ENCODE measurements at regions not wholly inside any gene's neighbourhood (a gene's known extent, or its start where the extent isn't known, plus 50 kb on each side); places are given as distances from the start of the nearest gene placed in this dataset.

DNA sequence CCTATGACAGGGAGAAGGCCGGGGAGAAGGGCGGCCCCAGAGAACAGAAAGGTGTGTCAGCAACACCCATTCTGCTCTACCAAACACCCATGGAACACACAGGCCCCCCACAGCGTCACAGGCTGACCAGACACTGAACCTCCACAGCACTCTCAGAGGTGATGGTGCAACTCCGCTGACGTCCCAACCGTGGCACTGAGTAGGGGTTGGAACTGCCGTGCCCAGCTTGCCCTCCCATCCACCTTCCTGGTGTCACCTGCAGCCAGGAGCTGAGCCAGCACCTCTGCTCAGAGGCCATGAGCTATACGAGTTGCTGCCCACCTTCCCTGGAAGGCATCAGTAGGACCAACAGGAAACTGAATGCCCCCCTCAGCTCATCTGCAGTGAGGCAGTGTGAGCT lies 412.9 kb upstream of the SALL3 start:
- Histone ChIP-seq H3K4me1 (no peaks in the 10 kb centered on the region), H3K27ac (no peak overlapping the region), H3K9me3 (peaks cover 0 to 19% (median 3%) of the 10 kb centered on the region in 4 donors), H3K36me3 (no peaks in the 10 kb centered on the region), H3K4me3 (no peak overlapping the region), H3K27me3 (peaks cover 0 to 8% (median 0%) of the 10 kb centered on the region in 3 donors)
- 82 to 93% (median 88%) methylated on average over 2 to 8 of the region's 8 CpGs for WGBS, 5 donors
- intact Hi-C loops (cut with DNase I; ENCODE audit: low total_unique reads): no loop called here
- TF ChIP-seq POLR2AphosphoS5 (IDR thresholded peaks at IDR 0.05) (no peak), POLR2A (IDR thresholded peaks at IDR 0.05) (no peak), EP300 (IDR thresholded peaks at IDR 0.05) (no peak)
- TF ChIP-seq, protein P1, sequence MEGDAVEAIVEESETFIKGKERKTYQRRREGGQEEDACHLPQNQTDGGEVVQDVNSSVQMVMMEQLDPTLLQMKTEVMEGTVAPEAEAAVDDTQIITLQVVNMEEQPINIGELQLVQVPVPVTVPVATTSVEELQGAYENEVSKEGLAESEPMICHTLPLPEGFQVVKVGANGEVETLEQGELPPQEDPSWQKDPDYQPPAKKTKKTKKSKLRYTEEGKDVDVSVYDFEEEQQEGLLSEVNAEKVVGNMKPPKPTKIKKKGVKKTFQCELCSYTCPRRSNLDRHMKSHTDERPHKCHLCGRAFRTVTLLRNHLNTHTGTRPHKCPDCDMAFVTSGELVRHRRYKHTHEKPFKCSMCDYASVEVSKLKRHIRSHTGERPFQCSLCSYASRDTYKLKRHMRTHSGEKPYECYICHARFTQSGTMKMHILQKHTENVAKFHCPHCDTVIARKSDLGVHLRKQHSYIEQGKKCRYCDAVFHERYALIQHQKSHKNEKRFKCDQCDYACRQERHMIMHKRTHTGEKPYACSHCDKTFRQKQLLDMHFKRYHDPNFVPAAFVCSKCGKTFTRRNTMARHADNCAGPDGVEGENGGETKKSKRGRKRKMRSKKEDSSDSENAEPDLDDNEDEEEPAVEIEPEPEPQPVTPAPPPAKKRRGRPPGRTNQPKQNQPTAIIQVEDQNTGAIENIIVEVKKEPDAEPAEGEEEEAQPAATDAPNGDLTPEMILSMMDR (IDR thresholded peaks at IDR 0.05): no peak
- no peak for DNase-seq

DNA sequence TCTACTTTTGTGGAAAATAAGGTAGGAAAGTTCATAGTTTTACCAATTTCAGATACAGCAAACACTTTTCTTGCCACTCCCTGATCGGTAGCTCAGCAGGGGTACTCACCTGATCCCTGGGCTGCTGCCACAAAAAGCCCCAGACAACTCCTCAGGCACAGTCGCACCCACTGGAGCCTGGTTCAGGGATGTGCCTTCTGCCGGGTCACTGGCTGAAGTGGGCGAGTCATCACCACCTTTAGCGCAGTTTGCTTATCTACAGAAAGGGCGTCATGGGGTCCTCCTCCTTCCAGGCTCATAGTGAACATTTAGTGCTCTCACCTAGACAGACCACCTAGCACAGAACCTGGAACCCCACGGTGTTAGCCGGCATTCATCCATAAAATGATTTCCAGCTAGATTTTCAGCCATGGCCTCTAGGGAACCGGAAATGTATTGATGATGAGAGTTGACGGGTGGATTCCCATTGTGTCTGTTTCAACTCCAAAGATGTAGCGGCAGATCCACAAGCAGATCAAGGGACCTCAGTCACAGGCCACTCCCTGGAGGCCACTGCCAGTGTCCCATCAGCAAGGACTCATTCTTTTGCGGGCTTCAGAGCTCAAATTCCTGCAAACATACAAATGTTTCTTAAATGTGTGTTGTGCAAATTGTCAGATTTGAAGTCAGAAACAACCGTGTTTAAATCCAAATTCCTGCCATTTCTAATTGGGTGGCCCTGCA lies 408.4 kb upstream of the SALL3 start:
- no peaks in the 10 kb centered on the region for H3K4me1 ChIP-seq
- intact Hi-C loops (cut with DNase I; ENCODE audit: low total_unique reads): loop anchor here (5.0 kb wide), 1 partner anchor 51 kb away; no protein-coding TSS in a partner anchor
- no peaks in the 10 kb centered on the region for H3K36me3 ChIP-seq
- WGBS, 5 donors: 91 to 94% (median 93%) methylated on average over 13 of the region's 13 CpGs
- no peak overlapping the region for H3K27ac ChIP-seq
- DNase-seq: no peak
- H3K4me3 ChIP-seq: no peak overlapping the region
- peaks cover 0 to 55% (median 30%) of the 10 kb centered on the region in 4 donors for H3K9me3 ChIP-seq
- TF ChIP-seq POLR2A (IDR thresholded peaks at IDR 0.05): no peak
- TF ChIP-seq EP300 (IDR thresholded peaks at IDR 0.05): no peak
- TF ChIP-seq, protein P1 (IDR thresholded peaks at IDR 0.05): no peak
- TF ChIP-seq POLR2AphosphoS5 (IDR thresholded peaks at IDR 0.05): no peak
- H3K27me3 ChIP-seq: no peaks in the 10 kb centered on the region

GRCh38 chr18:78571831-78572347 lies 407.7 kb upstream of the SALL3 start:
- Histone ChIP-seq H3K27ac (no peak overlapping the region), H3K4me1 (no peaks in the 10 kb centered on the region), H3K27me3 (no peaks in the 10 kb centered on the region), H3K4me3 (no peak overlapping the region), H3K9me3 (peaks cover 0 to 49% (median 30%) of the 10 kb centered on the region in 4 donors), H3K36me3 (no peaks in the 10 kb centered on the region)
- no peak for DNase-seq
- 85 to 93% (median 86%) methylated on average over 14 to 17 of the region's 17 CpGs for WGBS, 5 donors
- intact Hi-C loops (cut with DNase I; ENCODE audit: low total_unique reads): loop anchor here (5.0 kb wide), 1 partner anchor 50 kb away; no protein-coding TSS in a partner anchor
- TF ChIP-seq EP300 (IDR thresholded peaks at IDR 0.05): no peak
- no peak for TF ChIP-seq POLR2AphosphoS5 (IDR thresholded peaks at IDR 0.05)
- no peak for TF ChIP-seq POLR2A (IDR thresholded peaks at IDR 0.05)
- TF ChIP-seq, protein P1 (IDR thresholded peaks at IDR 0.05): no peak

DNA sequence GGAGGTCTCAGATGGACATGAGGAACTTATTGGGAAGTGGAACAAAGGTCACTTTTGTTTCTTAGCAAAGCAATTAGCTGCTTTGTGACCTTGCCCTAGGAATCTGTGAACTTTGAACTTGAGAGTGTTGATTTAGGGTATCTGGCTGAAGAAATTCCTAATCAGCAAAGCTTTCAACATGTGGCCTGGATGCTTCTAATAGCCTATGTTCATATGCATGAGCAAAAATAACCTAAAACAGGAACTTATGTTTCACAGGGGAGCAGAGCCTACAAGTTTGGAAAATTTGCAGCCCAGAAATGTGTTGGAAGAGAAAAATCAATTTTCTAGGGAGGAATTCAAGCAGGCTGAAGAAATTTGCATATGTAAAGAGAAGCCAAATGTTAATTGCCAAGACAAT lies 405.8 kb upstream of the SALL3 start:
- H3K4me1 ChIP-seq: no peaks in the 10 kb centered on the region
- H3K27ac ChIP-seq: no peak overlapping the region
- DNase-seq: no peak
- peaks cover 0 to 44% (median 29%) of the 10 kb centered on the region in 4 donors for H3K9me3 ChIP-seq
- intact Hi-C loops (cut with DNase I; ENCODE audit: low total_unique reads): loop anchor here (5.0 kb wide), 1 partner anchor 49 kb away; no protein-coding TSS in a partner anchor
- H3K4me3 ChIP-seq: no peak overlapping the region
- no peak for TF ChIP-seq POLR2AphosphoS5 (IDR thresholded peaks at IDR 0.05)
- TF ChIP-seq, protein P1 (IDR thresholded peaks at IDR 0.05): no peak
- no peak for TF ChIP-seq EP300 (IDR thresholded peaks at IDR 0.05)
- no peaks in the 10 kb centered on the region for H3K27me3 ChIP-seq
- H3K36me3 ChIP-seq: no peaks in the 10 kb centered on the region
